Endothelial cell of umbilical vein (primary cell): ENCODE measurements at regions not wholly inside any gene's neighbourhood (a gene's known extent, or its start where the extent isn't known, plus 50 kb on each side); places are given as distances from the start of the nearest gene placed in this dataset.
"Not testable (repeated sequence)": the region's sequence is repeated elsewhere in the genome, so short reads cannot be mapped to it uniquely, and the experiment has no call there.

Source experiments
- BruUV-seq: library from RNA; stranded (reverse); fragments of 400-500 nt; replicated peaks from 2 replicates; lab custom pipeline; 2021; lab: Mats Ljungman, UMichigan
- CTCF ChIA-PET: fragments of 300-600, 350-600 bp; sonication (Branson Sonifier 250); formaldehyde crosslinking; loops from one replicate; lab custom pipeline; 2021; ENCODE audit warnings: antibody characterized with exemption, inconsistent platforms; lab: Charles Lee
- POLR2A ChIA-PET: fragments of 300-600, 350-600 bp; sonication (Branson Sonifier 250); formaldehyde crosslinking; loops from one replicate; lab custom pipeline; 2021; ENCODE audit warnings: antibody characterized with exemption, inconsistent platforms; lab: Charles Lee
- DNase-seq: peaks from one replicate; pipeline ENCODE4 v3.0.0-alpha.2; 2011; ENCODE audit warnings: low read depth, low spot score
- FAIRE-seq: peaks from 2 replicates; lab custom pipeline; 2011; peaks lifted over from hg19 to GRCh38; lab: Jason Lieb, UNC
- H2AFZ ChIP-seq: 2 replicates; pipeline ENCODE4 v1.6.0; 2012; ENCODE audit warnings: low read depth, low read length, control low read depth, inconsistent platforms
- H3K27ac ChIP-seq: 2 replicates; pipeline ENCODE4 v1.5.1; 2011; ENCODE audit warnings: low read depth, mild to moderate bottlenecking, control low read depth, low read length, moderate library complexity; ENCODE audit not compliant: insufficient read depth
- H3K27me3 ChIP-seq, 2 experiments: 2 replicates each; pipeline versions ENCODE4 v1.6.0 to v1.6.1; 2011; ENCODE audit warnings: low read length in 2 of 2, mixed read lengths in 1 of 2; ENCODE audit not compliant: control insufficient read depth in 2 of 2, insufficient read depth in 2 of 2
- H3K36me3 ChIP-seq, 2 experiments: 2 replicates in 1 of 2; 3 replicates in 1 of 2; pipeline ENCODE4 v1.5.1; 2011; ENCODE audit warnings: low read length in 2 of 2, mild to moderate bottlenecking in 1 of 2, moderate library complexity in 1 of 2; ENCODE audit not compliant: control insufficient read depth in 2 of 2, insufficient read depth in 2 of 2; ENCODE audit errors: extremely low read depth in 1 of 2
- H3K4me1 ChIP-seq: 3 replicates; pipeline ENCODE4 v1.5.1; 2011; ENCODE audit warnings: mild to moderate bottlenecking, low read length; ENCODE audit not compliant: control insufficient read depth, insufficient read depth; ENCODE audit errors: extremely low read depth
- H3K4me2 ChIP-seq: 2 replicates; pipeline ENCODE4 v1.6.1; 2011; ENCODE audit warnings: low read length, control low read depth, mixed read lengths; ENCODE audit not compliant: insufficient read depth
- H3K4me3 ChIP-seq, 3 experiments: fragments of 200-600 bp in 1 of 3; sonication (generic), shearing (Covaris generic) in 1 of 3; replicated peaks in 1 of 3; 2 replicates each; pipeline ENCODE4 v1.5.1; 2011 to 2016; ENCODE audit warnings: control low read depth in 3 of 3, low read length in 3 of 3, mild to moderate bottlenecking in 2 of 3, inconsistent platforms in 1 of 3, low read depth in 1 of 3, moderate library complexity in 1 of 3; ENCODE audit not compliant: insufficient read depth in 1 of 3
- H3K79me2 ChIP-seq: 2 replicates; pipeline ENCODE4 v1.6.0; 2012; ENCODE audit warnings: low read length, inconsistent platforms; ENCODE audit not compliant: control insufficient read depth, insufficient read depth
- H3K9ac ChIP-seq: replicated peaks from 2 replicates; pipeline ENCODE3; 2011; ENCODE audit warnings: low read length, control low read depth; ENCODE audit not compliant: insufficient read depth; ENCODE audit errors: extremely low read depth
- H3K9me1 ChIP-seq: replicated peaks from 3 replicates; pipeline ENCODE4 v1.6.0; 2011; ENCODE audit warnings: mild to moderate bottlenecking, low read length; ENCODE audit not compliant: control insufficient read depth, insufficient read depth; ENCODE audit errors: extremely low read depth
- H3K9me3 ChIP-seq: replicated peaks from 2 replicates; pipeline ENCODE4 v1.5.1; 2012; ENCODE audit warnings: low read length, inconsistent platforms; ENCODE audit not compliant: control insufficient read depth, insufficient read depth
- H4K20me1 ChIP-seq: replicated peaks from 2 replicates; pipeline ENCODE3; 2011; ENCODE audit warnings: mild to moderate bottlenecking, low read length; ENCODE audit not compliant: control insufficient read depth, insufficient read depth; ENCODE audit errors: extremely low read depth
- CTCF ChIP-seq, 2 donors: IDR thresholded peaks; 1 replicate in 1 of 2; 2 replicates in 1 of 2; pipeline ENCODE4 v1.5.1; 2011; ENCODE audit warnings: low read length in 2 of 2, mild to moderate bottlenecking in 2 of 2, moderate library complexity in 2 of 2, control low read depth in 1 of 2, inconsistent platforms in 1 of 2, low read depth in 1 of 2; ENCODE audit not compliant: insufficient read depth in 1 of 2; ENCODE audit errors: extremely low read depth in 1 of 2
- EZH2 ChIP-seq: IDR thresholded peaks from 2 replicates; pipeline ENCODE4 v1.6.1; 2012; ENCODE audit warnings: borderline replicate concordance, low read depth, mild to moderate bottlenecking, moderate library complexity, low read length, inconsistent platforms; ENCODE audit not compliant: severe bottlenecking
- FOS ChIP-seq: IDR thresholded peaks from 2 replicates; pipeline ENCODE4 v1.6.1; 2011; ENCODE audit warnings: mild to moderate bottlenecking, low read length, moderate library complexity, borderline replicate concordance; ENCODE audit not compliant: insufficient read depth
- GATA2 ChIP-seq: IDR thresholded peaks from 2 replicates; pipeline ENCODE4 v1.7.0; 2011; ENCODE audit warnings: low read depth, mild to moderate bottlenecking, moderate library complexity, mixed read lengths, low read length; ENCODE audit not compliant: insufficient read length, insufficient read depth
- JUN ChIP-seq: IDR thresholded peaks from 2 replicates; pipeline ENCODE4 v1.6.1; 2011; ENCODE audit warnings: borderline replicate concordance, low read depth; ENCODE audit not compliant: insufficient read length, insufficient read depth
- MYC ChIP-seq: IDR thresholded peaks from one replicate; pipeline ENCODE4 v1.6.1; 2011; ENCODE audit warnings: mild to moderate bottlenecking, low read depth, low read length
- POLR2A ChIP-seq: IDR thresholded peaks from 2 replicates; pipeline ENCODE4 v1.6.1; 2012; ENCODE audit warnings: low read depth, mild to moderate bottlenecking, control low read depth, low read length
- POLR2AphosphoS5 ChIP-seq: IDR thresholded peaks from 2 replicates; pipeline ENCODE4 v1.6.1; 2012; ENCODE audit warnings: low read depth, mild to moderate bottlenecking, control low read depth, low read length, moderate library complexity; ENCODE audit not compliant: insufficient read depth
- dilution Hi-C: fragments of 300-500 bp; cut with MboI; formaldehyde crosslinking; loops from one replicate; pipeline ENCODE4 v1.15.0; 2019; ENCODE audit warnings: low sequenced_read_pairs; ENCODE audit not compliant: extremely low pct_ligation_motif_present
- intact Hi-C: fragments of 100-400 bp; cut with micrococcal nuclease; formaldehyde crosslinking; loops from one replicate; pipeline ENCODE4 v1.10.0; 2022
- TF ChIP-seq, protein P1 (sequence below): IDR thresholded peaks from 2 replicates; pipeline ENCODE4 v1.6.1; 2011; ENCODE audit not compliant: insufficient read depth, insufficient read length

DNA sequence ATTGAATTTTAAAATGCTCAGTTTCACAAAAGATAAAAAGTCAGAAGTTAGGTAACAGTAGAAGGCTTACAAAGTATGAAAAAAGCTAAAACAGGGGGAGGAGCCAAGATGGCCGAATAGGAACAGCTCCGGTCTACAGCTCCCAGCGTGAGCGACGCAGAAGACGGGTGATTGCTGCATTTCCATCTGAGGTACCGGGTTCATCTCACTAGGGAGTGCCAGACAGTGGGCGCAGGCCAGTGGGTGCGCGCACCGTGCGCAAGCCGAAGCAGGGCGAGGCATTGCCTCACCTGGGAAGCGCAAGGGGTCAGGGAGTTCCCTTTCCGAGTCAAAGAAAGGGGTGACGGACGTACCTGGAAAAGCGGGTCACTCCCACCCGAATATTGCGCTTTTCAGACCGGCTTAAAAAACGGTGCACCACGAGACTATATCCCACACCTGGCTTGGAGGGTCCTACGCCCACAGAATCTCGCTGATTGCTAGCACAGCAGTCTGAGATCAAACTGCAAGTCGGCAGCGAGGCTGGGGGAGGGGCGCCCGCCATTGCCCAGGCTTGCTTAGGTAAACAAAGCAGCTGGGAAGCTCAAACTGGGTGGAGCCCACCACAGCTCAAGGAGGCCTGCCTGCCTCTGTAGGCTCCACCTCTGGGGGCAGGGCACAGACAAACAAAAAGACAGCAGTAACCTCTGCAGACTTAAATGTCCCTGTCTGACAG is 420.6 kb downstream of the ZFHX3 start:
- H3K36me3 ChIP-seq, H2AFZ ChIP-seq, H3K9me3 ChIP-seq, DNase-seq, CTCF ChIA-PET, H3K4me3 ChIP-seq, H3K9ac ChIP-seq, dilution Hi-C loops, BruUV-seq, H3K79me2 ChIP-seq, POLR2A ChIA-PET, H3K9me1 ChIP-seq, FAIRE-seq, H3K27me3 ChIP-seq, H3K27ac ChIP-seq, H3K4me2 ChIP-seq, intact Hi-C loops, H3K4me1 ChIP-seq, H4K20me1 ChIP-seq: not testable (repeated sequence)

GRCh38 chr16:72626623-72627022 is 421.3 kb downstream of the ZFHX3 start:
- H3K4me2 ChIP-seq, result no peak overlapping the region
- no peaks in the 10 kb centered on the region for H4K20me1 ChIP-seq
- H3K9me3 ChIP-seq, result no peaks in the 10 kb centered on the region
- H3K27me3 ChIP-seq, result no peaks in the 10 kb centered on the region
- H3K27ac ChIP-seq, result no peak overlapping the region
- BruUV-seq, result no TSS peak
- dilution Hi-C loops (no loop called here), intact Hi-C loops (no loop called here)
- FAIRE-seq (no peak), DNase-seq (no peak)
- no peak overlapping the region for H3K4me3 ChIP-seq
- no peaks in the 10 kb centered on the region for H3K9me1 ChIP-seq
- H2AFZ ChIP-seq, result no peak overlapping the region
- H3K9ac ChIP-seq, result no peak overlapping the region
- H3K36me3 ChIP-seq, result no peaks in the 10 kb centered on the region
- ChIA-PET CTCF (no interaction called here), POLR2A (no interaction called here)
- H3K79me2 ChIP-seq, result no peaks in the 10 kb centered on the region
- H3K4me1 ChIP-seq, result no peaks in the 10 kb centered on the region
- no peak for TF ChIP-seq EZH2
- TF ChIP-seq POLR2A, result no peak
- no peak for TF ChIP-seq GATA2
- no peak for TF ChIP-seq MYC
- TF ChIP-seq, protein P1, sequence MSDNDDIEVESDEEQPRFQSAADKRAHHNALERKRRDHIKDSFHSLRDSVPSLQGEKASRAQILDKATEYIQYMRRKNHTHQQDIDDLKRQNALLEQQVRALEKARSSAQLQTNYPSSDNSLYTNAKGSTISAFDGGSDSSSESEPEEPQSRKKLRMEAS, result no peak
- TF ChIP-seq POLR2AphosphoS5, result no peak
- no peak for TF ChIP-seq JUN
- no peak for TF ChIP-seq CTCF (IDR thresholded peaks at IDR 0.05; ENCODE audit: extremely low read depth in 1 of 2, insufficient read depth in 1 of 2, low read depth in 1 of 2, low read length in 2 of 2)
- TF ChIP-seq FOS, result no peak
